H1 (cell line): ENCODE measurements at regions not wholly inside any gene's neighbourhood (a gene's known extent, or its start where the extent isn't known, plus 50 kb on each side); places are given as distances from the start of the nearest gene placed in this dataset.

Source experiments
- CTCF ChIP-seq, 3 experiments: IDR thresholded peaks; 1 replicate in 2 of 3; 2 replicates in 1 of 3; pipeline versions ENCODE4 v1.5.1 to v1.6.1; 2011; ENCODE audit warnings: low read length in 3 of 3, mild to moderate bottlenecking in 3 of 3, inconsistent platforms in 2 of 3, low read depth in 1 of 3, moderate library complexity in 1 of 3; ENCODE audit not compliant: insufficient read depth in 1 of 3; ENCODE audit errors: control extremely low read depth in 1 of 3
- EGR1 ChIP-seq: IDR thresholded peaks from 2 replicates; pipeline ENCODE4 v1.6.1; 2011; ENCODE audit warnings: low read depth, low read length, borderline replicate concordance
- EP300 ChIP-seq, 2 experiments: IDR thresholded peaks; 1 replicate in 1 of 2; 2 replicates in 1 of 2; pipeline ENCODE4 v1.6.1; 2011 to 2012; ENCODE audit warnings: low read depth in 2 of 2, low read length in 2 of 2, mild to moderate bottlenecking in 2 of 2, borderline replicate concordance in 1 of 2, inconsistent platforms in 1 of 2, moderate library complexity in 1 of 2
- FOSL1 ChIP-seq: IDR thresholded peaks from 2 replicates; pipeline ENCODE4 v1.6.1; 2011; ENCODE audit warnings: mild to moderate bottlenecking, low read depth, low read length, moderate library complexity; ENCODE audit not compliant: insufficient read depth
- POLR2AphosphoS5 ChIP-seq: IDR thresholded peaks from 2 replicates; pipeline ENCODE4 v1.6.1; 2011; ENCODE audit warnings: low read depth, low read length
- SUZ12 ChIP-seq: fragments of 200-600 bp; sonication (generic); IDR thresholded peaks from 2 replicates; pipeline ENCODE4 v1.6.1; 2012; ENCODE audit warnings: mild to moderate bottlenecking, inconsistent platforms, low read length, moderate library complexity, mixed read lengths
- YY1 ChIP-seq: IDR thresholded peaks from 2 replicates; pipeline ENCODE4 v1.6.1; 2011; ENCODE audit warnings: low read depth, mild to moderate bottlenecking, low read length

- TF ChIP-seq CTCF (IDR thresholded peaks at IDR 0.05; ENCODE audit: control extremely low read depth in 1 of 3, insufficient read depth in 1 of 3, low read depth in 1 of 3, low read length in 3 of 3): no peak
- no peak for TF ChIP-seq YY1
- no peak for TF ChIP-seq EP300 (IDR thresholded peaks at IDR 0.05; ENCODE audit: borderline replicate concordance in 1 of 2, low read depth in 2 of 2, low read length in 2 of 2)
- no peak for TF ChIP-seq EGR1
- no peak for TF ChIP-seq SUZ12
- no peak for TF ChIP-seq FOSL1
- TF ChIP-seq POLR2AphosphoS5: no peak
Measured at GRCh38 chrX:121869876-121870477, 822.6 kb downstream of the GLUD2 start.
